ENCODE measurements at regions not wholly inside any gene's neighbourhood (a gene's known extent, or its start where the extent isn't known, plus 50 kb on each side); places are given as distances from the start of the nearest gene placed in this dataset.
A peak's percentile ranks its signal among the peaks of the same experiment; 100 is the strongest.

DNA sequence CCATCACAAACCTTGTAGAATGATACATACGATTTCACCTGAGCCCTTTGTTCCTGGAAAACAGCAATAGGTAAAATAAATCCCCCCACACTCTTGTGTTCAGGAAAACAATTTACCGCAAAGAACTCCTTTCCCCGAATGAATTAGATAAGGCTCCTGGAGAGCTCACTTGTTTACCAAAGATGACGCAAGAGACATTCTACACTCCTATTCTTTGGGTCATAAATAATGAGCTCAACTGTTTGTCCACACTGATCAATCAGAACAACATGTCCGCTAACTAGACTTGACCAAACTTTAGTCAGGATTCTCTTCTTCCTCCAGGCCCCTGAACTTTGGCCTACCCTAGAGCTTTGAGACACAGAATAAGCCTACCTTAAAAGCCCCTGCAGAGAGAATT, 271.9 kb upstream of the OPRM1 start:
- TF ChIP-seq CTCF (IDR thresholded peaks at IDR 0.05): no peak
- no peak for TF ChIP-seq ZFX (IDR thresholded peaks at IDR 0.05; ENCODE audit: borderline replicate concordance)
- H3K27ac ChIP-seq: peak overlapping the region; percentile 36; the same call in 1 of the 2 replicates

DNA sequence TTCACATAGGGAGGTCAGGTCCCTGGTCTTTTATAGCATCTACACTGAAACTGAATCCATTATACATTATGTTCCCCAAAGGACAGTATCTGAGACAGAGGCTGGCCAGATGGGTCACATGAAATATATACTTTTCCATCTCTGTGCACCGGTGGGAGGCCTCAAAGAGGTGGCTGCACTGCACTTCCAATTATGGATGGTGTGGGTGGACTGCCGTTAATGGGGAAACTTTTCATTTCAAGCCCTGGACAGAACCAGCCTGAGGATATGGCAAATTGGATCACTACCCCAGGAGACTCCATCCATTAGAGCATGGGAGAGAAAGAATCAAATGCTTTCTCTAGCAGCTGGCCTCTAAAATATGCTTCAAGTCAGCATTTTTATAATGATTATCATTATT, 280.5 kb upstream of the OPRM1 start:
- no peak overlapping the region for H3K27ac ChIP-seq
- no peak for TF ChIP-seq ZFX (IDR thresholded peaks at IDR 0.05; ENCODE audit: borderline replicate concordance)
- TF ChIP-seq CTCF (IDR thresholded peaks at IDR 0.05): no peak

DNA sequence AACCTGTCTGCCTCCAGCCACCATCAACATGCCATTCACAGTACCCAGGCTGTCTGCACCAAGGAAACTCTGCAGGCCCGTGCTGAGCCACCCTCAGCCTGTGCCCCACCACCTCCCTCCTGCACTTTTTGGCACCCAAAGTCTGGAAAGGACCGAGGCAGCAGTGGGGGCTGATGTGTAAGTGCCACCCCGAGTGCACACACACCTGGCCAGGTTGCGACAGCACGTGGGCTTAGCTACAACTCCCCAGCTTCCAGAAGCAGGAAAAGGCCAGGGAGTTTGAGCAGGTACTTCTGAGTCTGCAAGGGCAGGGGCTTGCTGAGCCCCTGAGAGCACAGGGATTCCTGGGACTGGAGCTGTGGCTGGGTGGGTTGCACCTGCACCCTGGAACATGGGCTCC, 303.3 kb upstream of the OPRM1 start:
- H3K27ac ChIP-seq: no peak overlapping the region
- TF ChIP-seq ZFX (IDR thresholded peaks at IDR 0.05; ENCODE audit: borderline replicate concordance): no peak
- TF ChIP-seq CTCF (IDR thresholded peaks at IDR 0.05): no peak

DNA sequence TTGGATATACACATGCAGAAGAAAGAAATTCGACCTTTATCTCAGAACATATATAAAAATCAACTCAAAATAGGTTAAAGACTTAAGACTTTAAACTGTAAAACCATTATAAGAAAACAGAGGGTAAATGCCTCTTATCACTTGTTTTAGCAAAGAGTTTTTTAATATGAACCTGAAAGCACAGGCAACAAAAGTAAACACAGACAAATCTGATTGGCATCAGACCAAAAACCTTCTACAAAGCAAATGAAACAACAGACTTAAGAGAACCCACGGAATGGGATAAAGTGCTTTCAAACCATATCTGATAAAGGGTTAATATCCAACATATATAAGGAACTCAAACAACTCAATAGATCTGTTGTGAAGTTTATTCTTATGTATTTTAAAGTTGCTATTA, 309.9 kb upstream of the OPRM1 start:
- no peak overlapping the region for H3K27ac ChIP-seq
- TF ChIP-seq CTCF (IDR thresholded peaks at IDR 0.05): no peak
- no peak for TF ChIP-seq ZFX (IDR thresholded peaks at IDR 0.05; ENCODE audit: borderline replicate concordance)

DNA sequence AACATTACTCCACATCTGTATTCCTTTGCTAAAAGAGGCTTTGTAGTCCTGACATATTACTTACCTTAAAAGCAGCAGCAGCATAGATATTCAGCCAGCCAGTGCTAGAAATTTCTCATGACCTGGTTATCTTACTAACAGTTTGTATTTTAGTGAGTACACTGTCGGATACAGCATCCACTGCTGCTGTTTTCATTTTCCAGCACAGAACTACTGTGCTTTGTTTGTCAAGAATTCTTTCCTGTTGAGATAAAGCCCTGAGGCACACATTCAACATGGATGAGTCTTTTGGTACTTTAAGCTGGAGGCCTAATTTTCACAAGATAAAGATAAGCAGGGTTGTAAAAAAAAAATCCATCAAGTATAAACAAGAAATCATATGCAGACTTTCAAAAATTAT, 311.2 kb upstream of the OPRM1 start:
- 0 out of 2 replicates have a peak overlapping the region, but pooled peaks have one; percentile 17 for H3K27ac ChIP-seq
- no peak for TF ChIP-seq ZFX (IDR thresholded peaks at IDR 0.05; ENCODE audit: borderline replicate concordance)
- no peak for TF ChIP-seq CTCF (IDR thresholded peaks at IDR 0.05)

DNA sequence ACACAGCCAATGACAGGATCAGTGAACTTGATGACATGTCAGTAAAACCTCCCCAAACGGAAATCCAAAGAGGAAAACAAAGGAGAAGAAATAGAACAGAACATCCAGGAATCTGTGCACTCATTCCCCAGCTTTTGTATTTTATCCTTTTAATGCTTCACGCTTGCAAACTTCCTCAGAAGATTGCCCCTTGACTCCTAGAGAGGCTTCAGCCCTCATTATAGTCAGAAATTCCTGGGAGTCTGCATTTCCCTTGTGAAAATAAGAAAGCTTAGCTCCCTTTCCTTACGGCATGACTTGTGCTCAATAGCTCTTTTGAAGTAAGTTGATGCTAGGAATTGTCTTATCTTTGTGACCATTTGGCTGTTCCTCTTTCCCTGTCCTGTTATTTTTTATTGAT, 313.6 kb upstream of the OPRM1 start:
- no peak for TF ChIP-seq CTCF (IDR thresholded peaks at IDR 0.05)
- TF ChIP-seq ZFX (IDR thresholded peaks at IDR 0.05; ENCODE audit: borderline replicate concordance): no peak

DNA sequence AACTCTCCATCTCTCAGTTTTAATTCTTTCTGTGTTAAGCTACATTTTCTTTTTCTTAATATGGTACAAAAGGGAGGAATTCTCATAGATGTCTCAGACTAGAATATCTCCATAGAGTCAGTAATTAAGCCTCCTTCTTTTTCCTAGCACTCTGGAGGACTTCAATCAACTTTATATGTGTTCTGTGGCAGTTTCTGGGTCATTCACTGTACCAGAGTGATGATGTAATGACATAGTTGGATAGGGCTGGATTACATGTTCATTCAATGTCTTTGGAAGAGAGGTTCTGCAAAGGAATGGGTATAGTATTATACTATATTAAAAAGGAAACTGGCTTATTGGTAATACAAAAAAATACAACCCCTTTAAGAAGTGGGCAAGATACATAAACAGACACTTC, 318.3 kb upstream of the OPRM1 start:
- H3K27ac ChIP-seq: no peak overlapping the region
- no peak for TF ChIP-seq ZFX (IDR thresholded peaks at IDR 0.05; ENCODE audit: borderline replicate concordance)

More for the DNA sequence above, 313.6 kb upstream of the OPRM1 start:
- H3K27ac ChIP-seq: no peak overlapping the region

- H3K27ac ChIP-seq: no peak overlapping the region
- TF ChIP-seq ZFX (IDR thresholded peaks at IDR 0.05; ENCODE audit: borderline replicate concordance): no peak
- TF ChIP-seq CTCF (IDR thresholded peaks at IDR 0.05): no peak
Measured at GRCh38 chr6:153705429-153705828, 333.6 kb upstream of the OPRM1 start.
